ENCODE measurements at regions not wholly inside any gene's neighbourhood (a gene's known extent, or its start where the extent isn't known, plus 50 kb on each side); places are given as distances from the start of the nearest gene placed in this dataset.

DNA sequence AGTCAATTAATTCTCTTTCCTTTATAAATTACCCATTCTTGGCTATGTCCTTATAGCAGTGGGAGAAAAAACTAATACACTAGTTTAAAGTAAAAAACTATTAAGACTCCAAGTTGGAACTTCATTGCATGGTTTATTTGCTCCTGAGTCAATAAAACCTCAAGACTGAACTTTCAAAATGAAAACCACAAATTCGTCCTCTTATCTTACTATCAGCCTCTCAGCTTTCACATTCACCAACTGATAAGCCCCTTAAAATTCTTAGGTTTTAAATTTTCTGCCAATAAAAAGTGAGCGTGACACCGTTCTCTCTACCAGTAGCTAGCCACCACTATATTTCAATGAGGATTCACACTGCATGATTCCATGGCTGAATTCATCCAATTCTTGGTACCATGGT, 346.4 kb upstream of the NPSR1 start:
- Histone ChIP-seq H3K9me3 (ENCODE audit: low read length) (no peaks in the 10 kb centered on the region), H3K27ac (ENCODE audit: low read depth, low read length) (no peak overlapping the region), H3K4me1 (ENCODE audit: insufficient read depth, low read length) (no peaks in the 10 kb centered on the region), H3K4me3 (ENCODE audit: low read depth in 1 of 2, low read length in 2 of 2) (no peak overlapping the region), H3K36me3 (ENCODE audit: insufficient read depth, low read length) (no peaks in the 10 kb centered on the region), H3K27me3 (ENCODE audit: control insufficient read depth in 1 of 2, insufficient read depth in 2 of 2, low read length in 2 of 2) (no peaks in the 10 kb centered on the region), H3K9ac (ENCODE audit: low read length) (no peak overlapping the region)

DNA sequence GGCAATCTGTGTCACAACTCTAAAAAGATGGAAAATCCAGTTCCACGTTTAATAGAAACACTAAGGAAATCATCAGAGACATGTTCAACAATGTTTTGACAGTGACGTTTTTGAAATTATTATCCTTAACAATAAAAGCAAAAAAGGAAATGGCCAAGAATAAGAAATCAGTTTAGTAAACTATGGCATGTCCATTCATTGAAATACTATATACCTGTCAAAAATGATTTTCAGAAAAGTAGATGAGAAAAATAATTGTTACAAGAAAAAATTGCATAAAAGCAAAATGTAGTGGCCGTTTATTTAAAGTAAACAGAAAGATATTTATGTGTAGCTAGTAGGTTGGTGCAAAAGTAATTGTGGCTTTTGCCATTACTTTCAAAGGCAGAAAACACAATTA, 345.4 kb upstream of the NPSR1 start:
- H3K4me1 ChIP-seq (ENCODE audit: insufficient read depth, low read length) = no peaks in the 10 kb centered on the region
- no peaks in the 10 kb centered on the region for H3K27me3 ChIP-seq (ENCODE audit: control insufficient read depth in 1 of 2, insufficient read depth in 2 of 2, low read length in 2 of 2)
- H3K36me3 ChIP-seq (ENCODE audit: insufficient read depth, low read length) = no peaks in the 10 kb centered on the region
- no peaks in the 10 kb centered on the region for H3K9me3 ChIP-seq (ENCODE audit: low read length)
- no peak overlapping the region for H3K27ac ChIP-seq (ENCODE audit: low read depth, low read length)
- no peak overlapping the region for H3K4me3 ChIP-seq (ENCODE audit: low read depth in 1 of 2, low read length in 2 of 2)
- no peak overlapping the region for H3K9ac ChIP-seq (ENCODE audit: low read length)

- Histone ChIP-seq H3K27me3 (ENCODE audit: control insufficient read depth in 1 of 2, insufficient read depth in 2 of 2, low read length in 2 of 2) (no peaks in the 10 kb centered on the region), H3K4me1 (ENCODE audit: insufficient read depth, low read length) (no peaks in the 10 kb centered on the region), H3K27ac (ENCODE audit: low read depth, low read length) (no peak overlapping the region), H3K9ac (ENCODE audit: low read length) (no peak overlapping the region), H3K36me3 (ENCODE audit: insufficient read depth, low read length) (no peaks in the 10 kb centered on the region), H3K4me3 (ENCODE audit: low read depth in 1 of 2, low read length in 2 of 2) (no peak overlapping the region), H3K9me3 (ENCODE audit: low read length) (no peaks in the 10 kb centered on the region)
Measured at GRCh38 chr7:34313289-34313688, 344.7 kb upstream of the NPSR1 start.

DNA sequence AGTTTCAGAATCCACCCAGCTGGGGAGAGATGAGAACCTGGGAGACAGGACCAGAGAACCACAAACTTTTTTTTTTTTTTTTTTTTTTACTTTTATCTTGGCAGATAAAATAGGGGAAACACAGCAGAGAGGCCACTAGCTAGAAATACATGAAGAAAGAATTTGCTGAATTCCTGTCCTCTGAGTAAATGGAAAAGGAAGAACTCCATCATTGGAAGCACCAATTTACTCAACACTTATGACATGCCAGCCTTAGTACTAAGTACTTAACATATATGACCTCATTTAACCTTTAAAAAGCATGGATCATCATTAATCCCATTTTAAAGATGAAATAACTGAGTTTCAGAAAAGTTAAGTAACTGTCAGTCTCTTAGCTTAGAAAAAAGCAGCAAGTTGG, 343.0 kb upstream of the NPSR1 start:
- H3K4me1 ChIP-seq (ENCODE audit: insufficient read depth, low read length) = no peaks in the 10 kb centered on the region
- H3K27ac ChIP-seq (ENCODE audit: low read depth, low read length) = no peak overlapping the region
- no peak overlapping the region for H3K4me3 ChIP-seq (ENCODE audit: low read depth in 1 of 2, low read length in 2 of 2)
- no peaks in the 10 kb centered on the region for H3K9me3 ChIP-seq (ENCODE audit: low read length)
- H3K36me3 ChIP-seq (ENCODE audit: insufficient read depth, low read length) = no peaks in the 10 kb centered on the region
- no peak overlapping the region for H3K9ac ChIP-seq (ENCODE audit: low read length)
- no peaks in the 10 kb centered on the region for H3K27me3 ChIP-seq (ENCODE audit: control insufficient read depth in 1 of 2, insufficient read depth in 2 of 2, low read length in 2 of 2)

- H3K4me3 ChIP-seq (ENCODE audit: low read depth in 1 of 2, low read length in 2 of 2) = no peak overlapping the region
- no peaks in the 10 kb centered on the region for H3K27me3 ChIP-seq (ENCODE audit: control insufficient read depth in 1 of 2, insufficient read depth in 2 of 2, low read length in 2 of 2)
- no peak overlapping the region for H3K9ac ChIP-seq (ENCODE audit: low read length)
- no peaks in the 10 kb centered on the region for H3K9me3 ChIP-seq (ENCODE audit: low read length)
- H3K27ac ChIP-seq (ENCODE audit: low read depth, low read length) = no peak overlapping the region
- no peaks in the 10 kb centered on the region for H3K36me3 ChIP-seq (ENCODE audit: insufficient read depth, low read length)
- no peaks in the 10 kb centered on the region for H3K4me1 ChIP-seq (ENCODE audit: insufficient read depth, low read length)
Measured at GRCh38 chr7:34317039-34317438, 341.0 kb upstream of the NPSR1 start.

GRCh38 chr7:34320412-34320811, 337.6 kb upstream of the NPSR1 start:
- Histone ChIP-seq H3K27me3 (ENCODE audit: control insufficient read depth in 1 of 2, insufficient read depth in 2 of 2, low read length in 2 of 2) (no peaks in the 10 kb centered on the region), H3K27ac (ENCODE audit: low read depth, low read length) (no peak overlapping the region), H3K4me1 (ENCODE audit: insufficient read depth, low read length) (no peaks in the 10 kb centered on the region), H3K9me3 (ENCODE audit: low read length) (no peaks in the 10 kb centered on the region), H3K4me3 (ENCODE audit: low read depth in 1 of 2, low read length in 2 of 2) (no peak overlapping the region), H3K9ac (ENCODE audit: low read length) (no peak overlapping the region), H3K36me3 (ENCODE audit: insufficient read depth, low read length) (no peaks in the 10 kb centered on the region)

DNA sequence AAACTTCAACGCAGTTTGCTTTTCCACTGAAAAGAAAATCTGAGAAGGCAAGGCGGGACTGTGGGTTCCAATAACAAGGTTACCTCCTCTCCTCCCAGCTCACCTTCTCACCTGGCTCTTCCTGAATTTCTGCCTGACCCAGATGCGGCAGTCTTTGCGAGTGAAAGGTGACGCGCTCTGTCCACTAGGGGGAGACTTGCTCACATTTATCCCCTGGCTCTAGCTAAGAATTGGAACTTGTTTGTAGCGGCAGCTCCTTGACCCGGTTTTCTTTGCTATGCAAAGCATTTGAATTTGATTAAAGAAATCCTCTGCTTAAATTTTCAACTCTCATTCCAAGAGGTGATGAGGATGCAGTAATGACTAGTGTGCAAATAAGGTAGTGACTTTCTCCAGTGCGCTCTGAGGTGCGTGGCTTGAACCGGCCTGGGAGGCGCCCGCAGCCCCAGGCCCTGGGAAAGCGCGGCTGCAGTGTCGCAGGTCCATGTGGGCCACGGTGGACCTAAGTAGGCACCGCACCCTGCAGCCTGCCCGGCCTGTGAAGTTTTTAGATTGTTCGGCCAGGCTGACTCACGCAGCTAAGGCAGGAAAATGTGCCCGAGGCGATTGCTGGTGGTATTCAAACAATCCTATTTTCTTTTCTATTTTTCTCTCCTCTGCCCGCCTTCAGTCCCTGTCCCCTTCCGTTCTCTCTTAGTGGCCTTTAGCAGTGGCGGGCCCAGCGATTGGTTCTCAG, 336.9 kb upstream of the NPSR1 start:
- no peaks in the 10 kb centered on the region for H3K9me3 ChIP-seq (ENCODE audit: low read length)
- H3K36me3 ChIP-seq (ENCODE audit: insufficient read depth, low read length) = no peaks in the 10 kb centered on the region
- no peaks in the 10 kb centered on the region for H3K4me1 ChIP-seq (ENCODE audit: insufficient read depth, low read length)
- peak overlapping the region in 1 of 2 donors; percentile 42 for H3K4me3 ChIP-seq (ENCODE audit: low read depth in 1 of 2, low read length in 2 of 2)
- H3K9ac ChIP-seq (ENCODE audit: low read length) = no peak overlapping the region
- no peaks in the 10 kb centered on the region for H3K27me3 ChIP-seq (ENCODE audit: control insufficient read depth in 1 of 2, insufficient read depth in 2 of 2, low read length in 2 of 2)
- H3K27ac ChIP-seq (ENCODE audit: low read depth, low read length) = no peak overlapping the region

GRCh38 chr7:34322841-34323240, 335.2 kb upstream of the NPSR1 start:
- Histone ChIP-seq H3K9ac (ENCODE audit: low read length) (no peak overlapping the region), H3K36me3 (ENCODE audit: insufficient read depth, low read length) (no peaks in the 10 kb centered on the region)

GRCh38 chr7:34327681-34328080, 330.3 kb upstream of the NPSR1 start:
- Histone ChIP-seq H3K27ac (ENCODE audit: low read depth, low read length) (no peak overlapping the region), H3K36me3 (ENCODE audit: insufficient read depth, low read length) (no peaks in the 10 kb centered on the region), H3K4me3 (ENCODE audit: low read depth in 1 of 2, low read length in 2 of 2) (no peak overlapping the region), H3K9ac (ENCODE audit: low read length) (no peak overlapping the region), H3K4me1 (ENCODE audit: insufficient read depth, low read length) (no peaks in the 10 kb centered on the region), H3K9me3 (ENCODE audit: low read length) (no peaks in the 10 kb centered on the region), H3K27me3 (ENCODE audit: control insufficient read depth in 1 of 2, insufficient read depth in 2 of 2, low read length in 2 of 2) (no peaks in the 10 kb centered on the region)

More at GRCh38 chr7:34322841-34323240, 335.2 kb upstream of the NPSR1 start:
- Histone ChIP-seq H3K27me3 (ENCODE audit: control insufficient read depth in 1 of 2, insufficient read depth in 2 of 2, low read length in 2 of 2) (no peaks in the 10 kb centered on the region), H3K4me3 (ENCODE audit: low read depth in 1 of 2, low read length in 2 of 2) (no peak overlapping the region), H3K27ac (ENCODE audit: low read depth, low read length) (no peak overlapping the region), H3K9me3 (ENCODE audit: low read length) (no peaks in the 10 kb centered on the region), H3K4me1 (ENCODE audit: insufficient read depth, low read length) (no peaks in the 10 kb centered on the region)

DNA sequence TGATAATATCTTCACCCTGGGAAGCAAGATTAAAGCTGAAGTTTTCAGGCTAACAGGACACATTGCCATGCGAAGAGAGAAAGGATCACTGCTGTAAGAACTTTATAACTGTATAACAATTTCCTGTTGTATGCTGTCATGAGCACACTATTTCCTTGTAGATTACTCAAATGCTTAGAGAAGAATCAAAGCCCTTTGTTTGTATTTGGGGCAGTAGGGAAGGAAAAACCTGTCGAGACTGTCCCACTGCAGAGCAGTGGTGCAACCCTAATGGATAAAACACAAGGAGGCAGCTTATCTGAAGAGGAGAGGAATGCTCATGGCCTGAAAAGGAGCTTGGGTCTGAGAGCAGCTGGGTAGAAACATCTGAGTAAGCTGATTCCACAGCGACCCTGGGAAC, 327.7 kb upstream of the NPSR1 start:
- Histone ChIP-seq H3K27ac (ENCODE audit: low read depth, low read length) (no peak overlapping the region), H3K36me3 (ENCODE audit: insufficient read depth, low read length) (no peaks in the 10 kb centered on the region), H3K9me3 (ENCODE audit: low read length) (no peaks in the 10 kb centered on the region), H3K4me3 (ENCODE audit: low read depth in 1 of 2, low read length in 2 of 2) (no peak overlapping the region), H3K27me3 (ENCODE audit: control insufficient read depth in 1 of 2, insufficient read depth in 2 of 2, low read length in 2 of 2) (no peaks in the 10 kb centered on the region), H3K9ac (ENCODE audit: low read length) (no peak overlapping the region), H3K4me1 (ENCODE audit: insufficient read depth, low read length) (no peaks in the 10 kb centered on the region)

DNA sequence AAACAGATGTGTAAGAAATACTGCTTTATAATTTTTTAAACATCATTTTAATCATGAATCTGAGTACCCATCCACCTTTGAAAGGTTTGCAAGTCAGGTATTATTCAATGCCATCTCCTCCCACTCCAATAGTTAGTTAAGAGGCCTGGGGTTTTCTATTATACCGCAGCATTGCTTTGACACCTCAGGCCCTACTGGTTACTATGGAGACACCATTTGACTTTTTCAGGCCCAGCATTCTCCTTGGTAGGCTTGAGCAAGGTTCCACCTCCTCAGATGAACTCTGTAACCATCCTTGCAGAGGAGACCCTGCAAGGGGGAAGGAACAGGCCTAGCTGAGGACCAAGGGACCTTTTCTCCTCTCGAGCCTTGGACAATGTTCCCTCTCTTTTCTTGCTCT, 326.9 kb upstream of the NPSR1 start:
- Histone ChIP-seq H3K4me3 (ENCODE audit: low read depth in 1 of 2, low read length in 2 of 2) (no peak overlapping the region), H3K27ac (ENCODE audit: low read depth, low read length) (no peak overlapping the region), H3K9me3 (ENCODE audit: low read length) (no peaks in the 10 kb centered on the region), H3K27me3 (ENCODE audit: control insufficient read depth in 1 of 2, insufficient read depth in 2 of 2, low read length in 2 of 2) (no peaks in the 10 kb centered on the region), H3K9ac (ENCODE audit: low read length) (no peak overlapping the region), H3K36me3 (ENCODE audit: insufficient read depth, low read length) (no peaks in the 10 kb centered on the region), H3K4me1 (ENCODE audit: insufficient read depth, low read length) (no peaks in the 10 kb centered on the region)

DNA sequence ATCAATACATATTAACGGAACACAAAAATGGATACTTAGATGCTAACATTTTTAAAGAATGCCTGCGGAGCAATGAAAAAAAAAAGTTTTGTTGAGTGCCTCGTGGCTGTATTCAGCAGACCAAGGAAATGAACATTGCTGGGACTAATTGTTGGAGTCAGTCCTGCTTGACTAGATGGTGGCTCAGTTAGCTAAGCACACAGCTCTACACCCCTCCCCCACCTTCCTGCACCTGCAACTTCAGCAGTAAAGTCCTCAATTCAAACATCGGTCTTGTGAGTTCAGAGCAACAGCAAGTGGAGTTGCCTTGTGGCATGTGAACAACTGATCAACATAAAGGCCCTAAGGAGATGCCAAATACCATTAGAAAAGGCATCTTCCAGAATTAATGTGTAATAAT, 326.0 kb upstream of the NPSR1 start:
- H3K9ac ChIP-seq (ENCODE audit: low read length) = no peak overlapping the region
- no peaks in the 10 kb centered on the region for H3K36me3 ChIP-seq (ENCODE audit: insufficient read depth, low read length)
- no peaks in the 10 kb centered on the region for H3K9me3 ChIP-seq (ENCODE audit: low read length)
- no peaks in the 10 kb centered on the region for H3K4me1 ChIP-seq (ENCODE audit: insufficient read depth, low read length)
- H3K27me3 ChIP-seq (ENCODE audit: control insufficient read depth in 1 of 2, insufficient read depth in 2 of 2, low read length in 2 of 2) = no peaks in the 10 kb centered on the region
- no peak overlapping the region for H3K4me3 ChIP-seq (ENCODE audit: low read depth in 1 of 2, low read length in 2 of 2)
- H3K27ac ChIP-seq (ENCODE audit: low read depth, low read length) = no peak overlapping the region
